Epithelial cell of proximal tubule (primary cell): ENCODE measurements at regions not wholly inside any gene's neighbourhood (a gene's known extent, or its start where the extent isn't known, plus 50 kb on each side); places are given as distances from the start of the nearest gene placed in this dataset.

ENCODE experiments used
- DNase-seq: peaks from one replicate; pipeline ENCODE4 v3.0.0-alpha.2; 2011; ENCODE audit warnings: low read depth
- H3K4me3 ChIP-seq: 2 replicates; pipeline ENCODE4 v1.5.1; 2011; ENCODE audit warnings: low read depth, mild to moderate bottlenecking, low read length
- CTCF ChIP-seq: conservative IDR thresholded peaks from 2 replicates; pipeline ENCODE4 v1.5.1; 2012; ENCODE audit warnings: low read depth, mild to moderate bottlenecking, low read length

- no peak for DNase-seq
- H3K4me3 ChIP-seq = no peak overlapping the region
- TF ChIP-seq CTCF = no peak
These were observed 296.3 kb downstream of the KLF5 start for GRCh38 chr13:73355134-73355533.

GRCh38 chr13:73351730-73352129 is 292.9 kb downstream of the KLF5 start:
- no peak overlapping the region for H3K4me3 ChIP-seq
- no peak for DNase-seq
- no peak for TF ChIP-seq CTCF

GRCh38 chr13:73341748-73342147 is 282.9 kb downstream of the KLF5 start:
- no peak overlapping the region for H3K4me3 ChIP-seq
- DNase-seq = no peak
- peak; percentile 14 for TF ChIP-seq CTCF

GRCh38 chr13:73340069-73340468 is 281.3 kb downstream of the KLF5 start:
- DNase-seq = no peak
- TF ChIP-seq CTCF = no peak
- no peak overlapping the region for H3K4me3 ChIP-seq

GRCh38 chr13:73339086-73339485 is 280.3 kb downstream of the KLF5 start:
- no peak for DNase-seq
- no peak for TF ChIP-seq CTCF
- no peak overlapping the region for H3K4me3 ChIP-seq

GRCh38 chr13:73338389-73338788 is 279.6 kb downstream of the KLF5 start:
- TF ChIP-seq CTCF = no peak
- no peak for DNase-seq
- no peak overlapping the region for H3K4me3 ChIP-seq

GRCh38 chr13:73337532-73337931 is 278.7 kb downstream of the KLF5 start:
- no peak for DNase-seq
- H3K4me3 ChIP-seq = no peak overlapping the region
- no peak for TF ChIP-seq CTCF
